ENCODE measurements at regions not wholly inside any gene's neighbourhood (a gene's known extent, or its start where the extent isn't known, plus 50 kb on each side); places are given as distances from the start of the nearest gene placed in this dataset.

GRCh38 chr16:52748741-52749140, 201.8 kb upstream of the TOX3 start:
- TF ChIP-seq CTCF (IDR thresholded peaks at IDR 0.05) (no peak), EZH2phosphoT487 (IDR thresholded peaks at IDR 0.05) (no peak)

Data from neural progenitor cell (in vitro differentiated cells).